ENCODE measurements at regions not wholly inside any gene's neighbourhood (a gene's known extent, or its start where the extent isn't known, plus 50 kb on each side); places are given as distances from the start of the nearest gene placed in this dataset.

GRCh38 chr14:89524412-89524811 is 107.4 kb upstream of the FOXN3 start:
- H3K36me3 ChIP-seq (ENCODE audit: control insufficient read depth, insufficient read depth, low read length), result no peaks in the 10 kb centered on the region
- peaks cover 20% of the 10 kb centered on the region for H3K79me2 ChIP-seq
- H2AFZ ChIP-seq, result no peak overlapping the region
- no peak for TF ChIP-seq CTCF (IDR thresholded peaks at IDR 0.05)
- no peak overlapping the region for H3K4me2 ChIP-seq (ENCODE audit: low read length)
- no peaks in the 10 kb centered on the region for H3K9me3 ChIP-seq (ENCODE audit: control insufficient read depth, low read length)
- H3K27me3 ChIP-seq (ENCODE audit: control insufficient read depth, insufficient read depth, low read length), result no peaks in the 10 kb centered on the region
- H3K4me1 ChIP-seq, result no peaks in the 10 kb centered on the region
- no peak overlapping the region for H3K4me3 ChIP-seq (ENCODE audit: low read depth, low read length)
- no peak overlapping the region for H3K9ac ChIP-seq
- no peak overlapping the region for H3K27ac ChIP-seq

GRCh38 chr14:89521988-89522387 is 105.0 kb upstream of the FOXN3 start:
- Histone ChIP-seq H3K79me2 (peaks cover 26% of the 10 kb centered on the region), H2AFZ (no peak overlapping the region), H3K27ac (no peak overlapping the region), H3K9ac (no peak overlapping the region), H3K4me3 (ENCODE audit: low read depth, low read length) (no peak overlapping the region), H3K27me3 (ENCODE audit: control insufficient read depth, insufficient read depth, low read length) (no peaks in the 10 kb centered on the region), H3K9me3 (ENCODE audit: control insufficient read depth, low read length) (no peaks in the 10 kb centered on the region), H3K36me3 (ENCODE audit: control insufficient read depth, insufficient read depth, low read length) (no peaks in the 10 kb centered on the region), H3K4me1 (peaks cover 4% of the 10 kb centered on the region), H3K4me2 (ENCODE audit: low read length) (no peak overlapping the region)
- TF ChIP-seq CTCF (IDR thresholded peaks at IDR 0.05), result no peak

- Histone ChIP-seq H3K4me1 (peaks cover 4% of the 10 kb centered on the region), H3K36me3 (ENCODE audit: control insufficient read depth, insufficient read depth, low read length) (no peaks in the 10 kb centered on the region), H3K4me2 (ENCODE audit: low read length) (no peak overlapping the region), H3K4me3 (ENCODE audit: low read depth, low read length) (no peak overlapping the region), H3K79me2 (peaks cover 45% of the 10 kb centered on the region), H3K27ac (no peak overlapping the region), H3K9ac (no peak overlapping the region), H2AFZ (no peak overlapping the region), H3K27me3 (ENCODE audit: control insufficient read depth, insufficient read depth, low read length) (no peaks in the 10 kb centered on the region), H3K9me3 (ENCODE audit: control insufficient read depth, low read length) (no peaks in the 10 kb centered on the region)
- no peak for TF ChIP-seq CTCF (IDR thresholded peaks at IDR 0.05)
These were observed 102.0 kb upstream of the FOXN3 start for GRCh38 chr14:89519040-89519439.

GRCh38 chr14:89516173-89516572 is 99.1 kb upstream of the FOXN3 start:
- Histone ChIP-seq H3K4me2 (ENCODE audit: low read length) (no peak overlapping the region), H3K27ac (no peak overlapping the region), H3K36me3 (ENCODE audit: control insufficient read depth, insufficient read depth, low read length) (no peaks in the 10 kb centered on the region), H3K4me1 (peaks cover 4% of the 10 kb centered on the region), H3K4me3 (ENCODE audit: low read depth, low read length) (no peak overlapping the region), H3K9ac (no peak overlapping the region), H3K79me2 (peaks cover 63% of the 10 kb centered on the region), H3K9me3 (ENCODE audit: control insufficient read depth, low read length) (no peaks in the 10 kb centered on the region), H2AFZ (no peak overlapping the region), H3K27me3 (ENCODE audit: control insufficient read depth, insufficient read depth, low read length) (no peaks in the 10 kb centered on the region)
- no peak for TF ChIP-seq CTCF (IDR thresholded peaks at IDR 0.05)

- Histone ChIP-seq H3K4me1 (peaks cover 4% of the 10 kb centered on the region), H3K9me3 (ENCODE audit: control insufficient read depth, low read length) (no peaks in the 10 kb centered on the region), H2AFZ (no peak overlapping the region), H3K79me2 (peaks cover 60% of the 10 kb centered on the region), H3K4me2 (ENCODE audit: low read length) (no peak overlapping the region), H3K27me3 (ENCODE audit: control insufficient read depth, insufficient read depth, low read length) (no peaks in the 10 kb centered on the region), H3K4me3 (ENCODE audit: low read depth, low read length) (no peak overlapping the region), H3K9ac (no peak overlapping the region), H3K27ac (no peak overlapping the region), H3K36me3 (ENCODE audit: control insufficient read depth, insufficient read depth, low read length) (no peaks in the 10 kb centered on the region)
- no peak for TF ChIP-seq CTCF (IDR thresholded peaks at IDR 0.05)
These were observed 97.6 kb upstream of the FOXN3 start for GRCh38 chr14:89514601-89515000.
